ENCODE measurements at regions not wholly inside any gene's neighbourhood (a gene's known extent, or its start where the extent isn't known, plus 50 kb on each side); places are given as distances from the start of the nearest gene placed in this dataset.

DNA sequence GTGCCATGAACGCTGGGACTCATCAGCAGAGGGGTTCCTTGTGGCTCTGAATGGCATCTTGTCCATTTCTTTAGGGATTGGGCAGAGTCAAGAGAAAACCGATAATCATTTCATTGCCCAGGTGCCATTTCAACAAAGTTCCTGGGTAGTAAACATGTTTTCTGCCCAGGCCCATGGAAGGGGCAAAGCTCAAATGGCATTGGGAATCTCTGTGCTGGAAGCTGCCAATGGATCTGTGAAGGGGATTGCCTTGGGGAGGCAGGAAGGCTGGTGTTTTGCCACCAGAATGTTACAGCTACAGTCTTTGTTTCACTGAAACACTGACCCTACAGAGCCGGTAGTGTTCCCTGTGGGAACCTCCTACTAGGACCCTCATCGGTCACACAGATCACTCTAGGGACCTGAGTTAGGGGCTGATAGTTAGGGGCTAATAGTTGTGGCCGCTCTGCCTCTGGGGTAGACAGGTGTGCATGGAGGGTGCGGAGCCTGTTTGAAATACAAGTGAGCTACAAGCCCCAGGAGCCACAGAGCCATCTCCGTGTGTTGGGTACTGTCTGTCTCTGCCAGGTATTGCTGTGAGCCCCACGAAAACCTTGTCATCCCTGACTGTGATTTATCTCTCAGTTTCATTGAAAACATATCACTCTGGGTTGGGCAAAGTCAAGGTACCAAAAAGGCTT, 224.4 kb upstream of the COPS8 start:
- DNase-seq (ENCODE audit: extremely low read depth in 1 of 4, low spot score in 3 of 4) (no peak), FAIRE-seq (no peak), ATAC-seq (no peak)
- in situ Hi-C loops (cut with MboI) = no loop called here
- Histone ChIP-seq H3K27ac (ENCODE audit: extremely low read depth, low read depth, low read length) (no peak overlapping the region), H4K20me1 (replicated peaks; ENCODE audit: control insufficient read depth, insufficient read depth, low read length) (no peaks in the 10 kb centered on the region), H3K4me3 (no peak overlapping the region), H3K36me3 (ENCODE audit: control insufficient read depth, insufficient read depth, low read length) (no peaks in the 10 kb centered on the region), H3K9me1 (ENCODE audit: control insufficient read depth, insufficient read depth, low read length) (no peaks in the 10 kb centered on the region), H3K27me3 (ENCODE audit: control insufficient read depth in 2 of 2, insufficient read depth in 2 of 2, low read length in 2 of 2) (no peaks in the 10 kb centered on the region; a peak in 1 of 5 replicates), H3K79me2 (ENCODE audit: control insufficient read depth, insufficient read depth, low read length) (no peaks in the 10 kb centered on the region), H3K9ac (ENCODE audit: insufficient read depth in 1 of 2, low read depth in 2 of 2, low read length in 2 of 2) (no peak overlapping the region), H3K4me1 (replicated peaks in 1 of 2; ENCODE audit: control insufficient read depth in 2 of 2, insufficient read depth in 2 of 2, low read length in 2 of 2) (no peaks in the 10 kb centered on the region), H3K4me2 (ENCODE audit: insufficient read depth, low read length) (no peak overlapping the region), H3K9me3 (replicated peaks; ENCODE audit: control insufficient read depth, insufficient read depth, low read depth, low read length) (no peaks in the 10 kb centered on the region), H2AFZ (ENCODE audit: low read depth, low read length) (no peak overlapping the region)
- intact Hi-C loops (cut with micrococcal nuclease) = no loop called here
- WGBS (ENCODE audit: insufficient coverage, low coverage, missing lambda C conversion rate) = 2% methylated on average over 6 of the region's 8 CpGs
- CTCF ChIA-PET (ENCODE audit: low intra/inter-chr PET ratio) = no interaction called here
- POLR2A ChIA-PET = no interaction called here
- no TSS peak for BruUV-seq (replicated peaks)
- TF ChIP-seq, protein P1, sequence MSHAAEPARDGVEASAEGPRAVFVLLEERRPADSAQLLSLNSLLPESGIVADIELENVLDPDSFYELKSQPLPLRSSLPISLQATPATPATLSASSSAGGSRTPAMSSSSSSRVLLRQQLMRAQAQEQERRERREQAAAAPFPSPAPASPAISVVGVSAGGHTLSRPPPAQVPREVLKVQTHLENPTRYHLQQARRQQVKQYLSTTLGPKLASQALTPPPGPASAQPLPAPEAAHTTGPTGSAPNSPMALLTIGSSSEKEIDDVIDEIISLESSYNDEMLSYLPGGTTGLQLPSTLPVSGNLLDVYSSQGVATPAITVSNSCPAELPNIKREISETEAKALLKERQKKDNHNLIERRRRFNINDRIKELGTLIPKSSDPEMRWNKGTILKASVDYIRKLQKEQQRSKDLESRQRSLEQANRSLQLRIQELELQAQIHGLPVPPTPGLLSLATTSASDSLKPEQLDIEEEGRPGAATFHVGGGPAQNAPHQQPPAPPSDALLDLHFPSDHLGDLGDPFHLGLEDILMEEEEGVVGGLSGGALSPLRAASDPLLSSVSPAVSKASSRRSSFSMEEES (CRISPR knock-in tag; IDR thresholded peaks at IDR 0.05) = no peak
- TF ChIP-seq RAD21 (CRISPR knock-in tag; conservative IDR thresholded peaks at IDR 0.05 in 1 of 2, IDR thresholded peaks at IDR 0.05 in 1 of 2) (no peak), TAL1 (IDR thresholded peaks at IDR 0.05) (no peak), MEIS2 (IDR thresholded peaks at IDR 0.05; ENCODE audit: partially characterized antibody) (no peak), STAT5B (CRISPR knock-in tag; IDR thresholded peaks at IDR 0.05) (no peak), PRPF4 (IDR thresholded peaks at IDR 0.05; ENCODE audit: insufficient read depth, low read depth, low read length, poor library complexity, severe bottlenecking) (no peak), MYC (IDR thresholded peaks at IDR 0.05; ENCODE audit: low read depth, low read length) (no peak), MYC (CRISPR knock-in tag; IDR thresholded peaks at IDR 0.05; ENCODE audit: borderline replicate concordance, low read depth) (no peak), ARID2 (IDR thresholded peaks at IDR 0.05) (no peak), TBL1XR1 (IDR thresholded peaks at IDR 0.05; ENCODE audit: low read length in 2 of 2) (no peak), POLR2G (IDR thresholded peaks at IDR 0.05; ENCODE audit: low read depth, low read length) (no peak)
- TF ChIP-seq, protein P2, sequence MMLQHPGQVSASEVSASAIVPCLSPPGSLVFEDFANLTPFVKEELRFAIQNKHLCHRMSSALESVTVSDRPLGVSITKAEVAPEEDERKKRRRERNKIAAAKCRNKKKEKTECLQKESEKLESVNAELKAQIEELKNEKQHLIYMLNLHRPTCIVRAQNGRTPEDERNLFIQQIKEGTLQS (IDR thresholded peaks at IDR 0.05) = no peak
- TF ChIP-seq, protein P2 (CRISPR knock-in tag; conservative IDR thresholded peaks at IDR 0.05) = no peak
- TF ChIP-seq, protein P3, sequence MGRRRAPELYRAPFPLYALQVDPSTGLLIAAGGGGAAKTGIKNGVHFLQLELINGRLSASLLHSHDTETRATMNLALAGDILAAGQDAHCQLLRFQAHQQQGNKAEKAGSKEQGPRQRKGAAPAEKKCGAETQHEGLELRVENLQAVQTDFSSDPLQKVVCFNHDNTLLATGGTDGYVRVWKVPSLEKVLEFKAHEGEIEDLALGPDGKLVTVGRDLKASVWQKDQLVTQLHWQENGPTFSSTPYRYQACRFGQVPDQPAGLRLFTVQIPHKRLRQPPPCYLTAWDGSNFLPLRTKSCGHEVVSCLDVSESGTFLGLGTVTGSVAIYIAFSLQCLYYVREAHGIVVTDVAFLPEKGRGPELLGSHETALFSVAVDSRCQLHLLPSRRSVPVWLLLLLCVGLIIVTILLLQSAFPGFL (CRISPR knock-in tag; IDR thresholded peaks at IDR 0.05) = no peak
- TF ChIP-seq, protein P4, sequence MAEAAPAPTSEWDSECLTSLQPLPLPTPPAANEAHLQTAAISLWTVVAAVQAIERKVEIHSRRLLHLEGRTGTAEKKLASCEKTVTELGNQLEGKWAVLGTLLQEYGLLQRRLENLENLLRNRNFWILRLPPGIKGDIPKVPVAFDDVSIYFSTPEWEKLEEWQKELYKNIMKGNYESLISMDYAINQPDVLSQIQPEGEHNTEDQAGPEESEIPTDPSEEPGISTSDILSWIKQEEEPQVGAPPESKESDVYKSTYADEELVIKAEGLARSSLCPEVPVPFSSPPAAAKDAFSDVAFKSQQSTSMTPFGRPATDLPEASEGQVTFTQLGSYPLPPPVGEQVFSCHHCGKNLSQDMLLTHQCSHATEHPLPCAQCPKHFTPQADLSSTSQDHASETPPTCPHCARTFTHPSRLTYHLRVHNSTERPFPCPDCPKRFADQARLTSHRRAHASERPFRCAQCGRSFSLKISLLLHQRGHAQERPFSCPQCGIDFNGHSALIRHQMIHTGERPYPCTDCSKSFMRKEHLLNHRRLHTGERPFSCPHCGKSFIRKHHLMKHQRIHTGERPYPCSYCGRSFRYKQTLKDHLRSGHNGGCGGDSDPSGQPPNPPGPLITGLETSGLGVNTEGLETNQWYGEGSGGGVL (CRISPR knock-in tag; IDR thresholded peaks at IDR 0.05) = no peak
- TF ChIP-seq, protein P5, sequence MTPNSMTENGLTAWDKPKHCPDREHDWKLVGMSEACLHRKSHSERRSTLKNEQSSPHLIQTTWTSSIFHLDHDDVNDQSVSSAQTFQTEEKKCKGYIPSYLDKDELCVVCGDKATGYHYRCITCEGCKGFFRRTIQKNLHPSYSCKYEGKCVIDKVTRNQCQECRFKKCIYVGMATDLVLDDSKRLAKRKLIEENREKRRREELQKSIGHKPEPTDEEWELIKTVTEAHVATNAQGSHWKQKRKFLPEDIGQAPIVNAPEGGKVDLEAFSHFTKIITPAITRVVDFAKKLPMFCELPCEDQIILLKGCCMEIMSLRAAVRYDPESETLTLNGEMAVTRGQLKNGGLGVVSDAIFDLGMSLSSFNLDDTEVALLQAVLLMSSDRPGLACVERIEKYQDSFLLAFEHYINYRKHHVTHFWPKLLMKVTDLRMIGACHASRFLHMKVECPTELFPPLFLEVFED (CRISPR knock-in tag; conservative IDR thresholded peaks at IDR 0.05) = no peak

Data from K562 (cell line).